Kidney epithelial cell (primary cell): ENCODE measurements at regions not wholly inside any gene's neighbourhood (a gene's known extent, or its start where the extent isn't known, plus 50 kb on each side); places are given as distances from the start of the nearest gene placed in this dataset.

Source experiments
- DNase-seq: peaks from one replicate; pipeline ENCODE4 v3.0.0-alpha.2; 2010; ENCODE audit warnings: low read depth
- H3K27me3 ChIP-seq: 2 replicates; pipeline ENCODE4 v1.6.0; 2011; ENCODE audit warnings: low read length; ENCODE audit not compliant: control insufficient read depth, insufficient read depth
- H3K36me3 ChIP-seq: 2 replicates; pipeline ENCODE4 v1.5.1; 2011; ENCODE audit warnings: low read length; ENCODE audit not compliant: control insufficient read depth, insufficient read depth
- H3K4me3 ChIP-seq: 2 replicates; pipeline ENCODE4 v1.5.1; 2011; ENCODE audit warnings: low read depth, mild to moderate bottlenecking, control low read depth, low read length
- CTCF ChIP-seq: IDR thresholded peaks from 2 replicates; pipeline ENCODE4 v1.5.1; 2011; ENCODE audit warnings: mild to moderate bottlenecking, moderate library complexity, low read length, control low read depth, inconsistent platforms; ENCODE audit not compliant: insufficient read depth, poor library complexity, severe bottlenecking

- TF ChIP-seq CTCF = no peak
- no peak for DNase-seq
- Histone ChIP-seq H3K27me3 (no peaks in the 10 kb centered on the region), H3K4me3 (no peak overlapping the region), H3K36me3 (no peaks in the 10 kb centered on the region)
Measured at GRCh38 chrX:7512845-7513244, 330.1 kb upstream of the VCX start.

GRCh38 chrX:7503251-7503650, 339.7 kb upstream of the VCX start:
- no peaks in the 10 kb centered on the region for H3K27me3 ChIP-seq
- no peak for DNase-seq
- H3K36me3 ChIP-seq = no peaks in the 10 kb centered on the region
- no peak for TF ChIP-seq CTCF
- H3K4me3 ChIP-seq = no peak overlapping the region

- no peak for TF ChIP-seq CTCF
- no peak overlapping the region for H3K4me3 ChIP-seq
- no peak for DNase-seq
- no peaks in the 10 kb centered on the region for H3K36me3 ChIP-seq
- H3K27me3 ChIP-seq = no peaks in the 10 kb centered on the region
Measured at GRCh38 chrX:7500386-7500785, 342.6 kb upstream of the VCX start.

- Histone ChIP-seq H3K36me3 (no peaks in the 10 kb centered on the region), H3K4me3 (no peak overlapping the region), H3K27me3 (no peaks in the 10 kb centered on the region)
- no peak for DNase-seq
- no peak for TF ChIP-seq CTCF
Measured at GRCh38 chrX:7486505-7486904, 338.6 kb upstream of the PUDP start.

- DNase-seq = no peak
- no peak overlapping the region for H3K4me3 ChIP-seq
- H3K36me3 ChIP-seq = no peaks in the 10 kb centered on the region
- no peak for TF ChIP-seq CTCF
- no peaks in the 10 kb centered on the region for H3K27me3 ChIP-seq
Measured at GRCh38 chrX:7485061-7485460, 337.1 kb upstream of the PUDP start.

GRCh38 chrX:7480721-7481120, 332.8 kb upstream of the PUDP start:
- DNase-seq = no peak
- TF ChIP-seq CTCF = no peak
- Histone ChIP-seq H3K4me3 (no peak overlapping the region), H3K27me3 (no peaks in the 10 kb centered on the region), H3K36me3 (no peaks in the 10 kb centered on the region)
